Activated CD8-positive, alpha-beta T cell treated with anti-CD3 and anti-CD28 coated beads for 36 hours (primary cell): ENCODE measurements at regions not wholly inside any gene's neighbourhood (a gene's known extent, or its start where the extent isn't known, plus 50 kb on each side); places are given as distances from the start of the nearest gene placed in this dataset.

Experiments used
- ATAC-seq: fragments of 200-7000 bp; cut with Tn5 transposase; one replicate; pipeline ENCODE4 v1.10.0; 2021; ENCODE audit warnings: mild to moderate bottlenecking, moderate library complexity
- CTCF ChIA-PET: fragments of 350-600 bp; sonication (Branson Sonifier 250); formaldehyde crosslinking; loops from one replicate; lab custom pipeline; 2021; ENCODE audit warnings: antibody characterized with exemption; lab: Charles Lee
- POLR2A ChIA-PET: fragments of 350-600 bp; sonication (Branson Sonifier 250); formaldehyde crosslinking; loops from one replicate; lab custom pipeline; 2021; ENCODE audit warnings: antibody characterized with exemption; lab: Charles Lee
- DNase-seq: peaks from one replicate; pipeline ENCODE4 v3.0.0-alpha.2; 2020
- H3K27ac Mint-ChIP-seq: one replicate; pipeline ENCODE4 v1.8.0; 2021; ENCODE audit warnings: mild to moderate bottlenecking, mixed read lengths
- H3K27me3 Mint-ChIP-seq: one replicate; pipeline ENCODE4 v1.8.0; 2021; ENCODE audit warnings: mixed read lengths
- H3K36me3 Mint-ChIP-seq: one replicate; pipeline ENCODE4 v1.8.0; 2021; ENCODE audit warnings: low read depth, mixed read lengths
- H3K4me1 Mint-ChIP-seq: one replicate; pipeline ENCODE4 v1.8.0; 2021; ENCODE audit warnings: low read depth, mixed read lengths
- H3K4me3 Mint-ChIP-seq: one replicate; pipeline ENCODE4 v1.8.0; 2021; ENCODE audit warnings: mild to moderate bottlenecking, moderate library complexity, mixed read lengths
- H3K9me3 Mint-ChIP-seq: one replicate; pipeline ENCODE4 v1.8.0; 2021; ENCODE audit warnings: mixed read lengths
- intact Hi-C: fragments of 100-400 bp; cut with micrococcal nuclease; formaldehyde crosslinking; loops from one replicate; pipeline ENCODE4 v1.10.0; 2022
- TF ChIP-seq, protein P1 (sequence below): fragments of 200-600 bp; IDR thresholded peaks from one replicate; pipeline ENCODE4 v1.8.0; 2022; ENCODE audit warnings: antibody characterized with exemption, mild to moderate bottlenecking

DNA sequence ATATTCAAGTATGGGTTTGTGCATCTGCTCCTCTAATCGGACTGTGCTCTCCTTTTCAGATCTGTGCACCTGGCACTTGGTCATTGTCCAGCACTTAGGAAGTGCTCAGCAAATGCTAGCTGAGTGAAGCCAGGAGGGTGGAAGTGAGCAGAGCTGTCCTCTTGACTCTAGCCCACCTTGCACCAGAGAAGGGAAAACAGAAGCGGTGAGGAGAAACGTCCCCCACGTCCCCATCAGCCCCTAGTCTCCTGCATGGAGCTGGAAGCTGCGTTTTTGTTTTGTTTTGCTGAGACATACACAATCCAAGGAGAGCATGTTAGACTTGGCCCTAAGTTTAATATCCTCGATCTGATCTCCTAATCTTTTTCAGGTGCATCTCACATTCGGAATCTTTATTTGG, 73.6 kb downstream of the EN1 start:
- CTCF ChIA-PET: interaction anchor here (1.0 kb wide), 1 partner anchor 108 kb away, joined by 3 read pairs; no protein-coding TSS in a partner anchor
- H3K4me1 Mint-ChIP-seq: peaks cover 4% of the 10 kb centered on the region
- H3K4me3 Mint-ChIP-seq: no peak overlapping the region
- ATAC-seq: no peak
- H3K27me3 Mint-ChIP-seq: peaks cover 46% of the 10 kb centered on the region
- POLR2A ChIA-PET: interaction anchor here (0.8 kb wide), 1 partner anchor 752 kb away, joined by 3 read pairs; no protein-coding TSS in a partner anchor
- H3K36me3 Mint-ChIP-seq: no peaks in the 10 kb centered on the region
- DNase-seq: no peak
- intact Hi-C loops: no loop called here
- H3K27ac Mint-ChIP-seq: no peak overlapping the region
- TF ChIP-seq, protein P1, sequence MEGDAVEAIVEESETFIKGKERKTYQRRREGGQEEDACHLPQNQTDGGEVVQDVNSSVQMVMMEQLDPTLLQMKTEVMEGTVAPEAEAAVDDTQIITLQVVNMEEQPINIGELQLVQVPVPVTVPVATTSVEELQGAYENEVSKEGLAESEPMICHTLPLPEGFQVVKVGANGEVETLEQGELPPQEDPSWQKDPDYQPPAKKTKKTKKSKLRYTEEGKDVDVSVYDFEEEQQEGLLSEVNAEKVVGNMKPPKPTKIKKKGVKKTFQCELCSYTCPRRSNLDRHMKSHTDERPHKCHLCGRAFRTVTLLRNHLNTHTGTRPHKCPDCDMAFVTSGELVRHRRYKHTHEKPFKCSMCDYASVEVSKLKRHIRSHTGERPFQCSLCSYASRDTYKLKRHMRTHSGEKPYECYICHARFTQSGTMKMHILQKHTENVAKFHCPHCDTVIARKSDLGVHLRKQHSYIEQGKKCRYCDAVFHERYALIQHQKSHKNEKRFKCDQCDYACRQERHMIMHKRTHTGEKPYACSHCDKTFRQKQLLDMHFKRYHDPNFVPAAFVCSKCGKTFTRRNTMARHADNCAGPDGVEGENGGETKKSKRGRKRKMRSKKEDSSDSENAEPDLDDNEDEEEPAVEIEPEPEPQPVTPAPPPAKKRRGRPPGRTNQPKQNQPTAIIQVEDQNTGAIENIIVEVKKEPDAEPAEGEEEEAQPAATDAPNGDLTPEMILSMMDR: no peak
- no peaks in the 10 kb centered on the region for H3K9me3 Mint-ChIP-seq

DNA sequence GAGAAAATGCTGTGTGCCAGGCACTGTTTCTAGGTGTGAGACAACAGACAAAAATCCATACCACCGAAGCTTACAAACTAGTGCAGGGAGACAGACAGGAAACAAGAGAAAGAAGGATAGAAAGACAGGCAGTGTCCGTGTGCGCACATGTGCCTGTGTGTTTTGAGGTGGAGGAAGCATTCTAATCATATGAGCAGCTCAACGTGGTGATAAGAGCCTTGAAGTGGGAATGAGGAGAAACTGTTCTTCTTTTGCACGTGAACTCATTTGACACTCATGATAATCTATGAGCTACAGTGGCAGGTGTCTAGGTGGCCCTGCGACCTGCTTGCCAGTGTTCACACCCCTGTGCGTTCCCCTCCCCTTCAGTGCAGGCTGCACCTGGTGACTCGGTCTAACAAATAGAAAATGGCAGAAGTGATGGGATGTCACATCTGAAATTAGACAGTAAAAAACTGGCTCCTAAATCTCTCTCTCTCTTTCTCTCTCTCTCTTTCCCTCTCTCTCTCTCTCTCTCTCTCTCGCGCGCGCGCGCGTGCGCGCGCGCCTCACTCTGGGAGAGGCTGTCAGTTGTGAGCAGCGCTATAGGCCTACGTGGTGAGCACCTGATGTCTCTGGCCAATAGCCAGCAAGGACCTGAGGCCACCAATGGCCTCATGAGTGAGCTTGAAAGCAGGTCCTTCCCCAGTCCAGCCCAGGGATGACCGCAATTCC, 74.8 kb downstream of the EN1 start:
- intact Hi-C loops: no loop called here
- Mint-ChIP-seq H3K4me3 (no peak overlapping the region), H3K27me3 (peaks cover 50% of the 10 kb centered on the region), H3K9me3 (no peaks in the 10 kb centered on the region), H3K27ac (no peak overlapping the region), H3K36me3 (no peaks in the 10 kb centered on the region), H3K4me1 (peaks cover 4% of the 10 kb centered on the region)
- ChIA-PET CTCF (no interaction called here), POLR2A (no interaction called here)
- DNase-seq: no peak
- TF ChIP-seq, protein P1: no peak
- no peak for ATAC-seq

DNA sequence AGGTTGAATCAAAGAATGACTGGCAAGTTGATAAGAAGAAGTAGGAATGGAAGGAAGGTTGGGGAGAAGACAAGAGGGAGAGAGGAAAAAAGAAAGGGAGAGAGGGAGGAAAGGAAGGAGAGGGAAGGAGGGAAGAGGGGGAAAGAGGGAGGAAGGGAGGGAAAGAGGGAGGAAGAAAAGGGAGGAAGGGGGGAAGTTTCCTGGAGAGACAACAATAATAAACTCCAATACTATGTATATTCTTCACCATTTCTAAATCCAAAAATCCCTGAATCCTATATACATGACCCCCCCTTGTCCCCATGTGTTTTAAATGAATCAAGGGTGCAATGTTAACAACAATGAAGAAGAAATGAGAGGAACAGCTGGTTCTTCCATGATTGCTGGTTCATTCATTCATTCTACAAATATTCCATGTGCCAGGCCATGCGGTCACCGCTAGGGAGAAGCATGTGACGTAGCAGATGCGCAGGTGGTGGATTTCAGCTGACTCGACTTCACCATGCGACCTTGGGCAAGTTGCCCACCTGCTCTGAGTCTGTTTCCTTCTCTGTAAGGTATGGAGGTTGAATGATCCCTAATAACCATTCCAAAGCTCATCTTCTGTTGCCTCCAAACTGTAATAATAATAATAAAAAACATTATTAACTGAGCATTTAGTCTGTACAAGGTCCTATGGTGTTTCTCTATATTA, 77.6 kb downstream of the EN1 start:
- ChIA-PET POLR2A (no interaction called here), CTCF (no interaction called here)
- intact Hi-C loops: no loop called here
- Mint-ChIP-seq H3K36me3 (no peaks in the 10 kb centered on the region), H3K27ac (no peak overlapping the region), H3K4me1 (no peaks in the 10 kb centered on the region), H3K27me3 (peaks cover 43% of the 10 kb centered on the region), H3K4me3 (no peak overlapping the region), H3K9me3 (no peaks in the 10 kb centered on the region)
- TF ChIP-seq, protein P1: no peak
- DNase-seq: no peak
- no peak for ATAC-seq

DNA sequence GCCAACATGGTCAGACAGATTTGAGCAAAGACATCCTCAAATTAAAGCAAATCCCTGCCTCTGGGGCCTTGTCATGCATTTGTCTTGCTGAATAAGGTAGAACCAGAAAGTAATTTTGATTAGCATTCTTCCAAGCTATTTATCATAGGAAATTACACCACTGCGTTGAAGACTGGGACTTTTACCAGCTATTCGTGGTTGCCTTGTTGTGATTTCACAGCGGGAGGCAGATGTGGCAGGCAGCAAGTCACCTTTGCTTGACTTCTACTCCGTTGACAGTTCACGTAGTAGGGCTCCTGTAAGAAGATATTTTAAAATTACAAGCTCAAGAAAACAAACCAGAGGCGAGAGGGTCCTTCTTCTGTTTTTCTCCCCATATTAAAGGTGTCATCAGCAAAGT, 80.6 kb downstream of the EN1 start:
- Mint-ChIP-seq H3K27me3 (peaks cover 29% of the 10 kb centered on the region), H3K4me1 (no peaks in the 10 kb centered on the region), H3K27ac (no peak overlapping the region), H3K4me3 (no peak overlapping the region), H3K36me3 (no peaks in the 10 kb centered on the region), H3K9me3 (no peaks in the 10 kb centered on the region)
- DNase-seq (no peak), ATAC-seq (no peak)
- POLR2A ChIA-PET: no interaction called here
- CTCF ChIA-PET: no interaction called here
- intact Hi-C loops: no loop called here
- TF ChIP-seq, protein P1: no peak

DNA sequence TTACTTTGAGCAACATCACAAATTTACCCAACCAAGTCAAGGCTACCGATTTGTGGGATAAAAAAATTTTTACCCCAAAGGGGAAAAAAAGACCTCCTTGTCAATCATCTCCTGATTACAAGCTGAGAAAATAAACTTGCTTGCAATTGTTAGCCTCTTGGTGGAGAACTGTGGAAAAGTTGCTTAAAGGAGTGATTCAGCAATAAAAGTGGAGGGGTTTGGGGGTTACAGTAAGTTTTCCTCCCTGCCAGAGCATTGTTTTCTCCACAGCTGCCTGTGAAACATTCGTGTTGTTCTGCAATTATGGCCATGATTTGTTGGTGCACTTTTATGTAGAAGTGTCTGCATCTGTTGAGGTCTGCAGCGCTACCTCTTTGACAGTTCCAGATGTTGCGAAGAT, 82.6 kb downstream of the EN1 start:
- POLR2A ChIA-PET: no interaction called here
- H3K27ac Mint-ChIP-seq: no peak overlapping the region
- H3K27me3 Mint-ChIP-seq: peaks cover 22% of the 10 kb centered on the region
- DNase-seq (no peak), ATAC-seq (no peak)
- H3K9me3 Mint-ChIP-seq: no peaks in the 10 kb centered on the region
- TF ChIP-seq, protein P1: no peak
- no peaks in the 10 kb centered on the region for H3K36me3 Mint-ChIP-seq
- intact Hi-C loops: no loop called here
- no peaks in the 10 kb centered on the region for H3K4me1 Mint-ChIP-seq
- CTCF ChIA-PET: no interaction called here
- H3K4me3 Mint-ChIP-seq: no peak overlapping the region
